Kidney epithelial cell (primary cell): ENCODE measurements at regions not wholly inside any gene's neighbourhood (a gene's known extent, or its start where the extent isn't known, plus 50 kb on each side); places are given as distances from the start of the nearest gene placed in this dataset.
A peak's percentile ranks its signal among the peaks of the same experiment; 100 is the strongest.

ENCODE experiments used
- DNase-seq: peaks from one replicate; pipeline ENCODE4 v3.0.0-alpha.2; 2010; ENCODE audit warnings: low read depth
- H3K27me3 ChIP-seq: 2 replicates; pipeline ENCODE4 v1.6.0; 2011; ENCODE audit warnings: low read length; ENCODE audit not compliant: control insufficient read depth, insufficient read depth
- H3K36me3 ChIP-seq: 2 replicates; pipeline ENCODE4 v1.5.1; 2011; ENCODE audit warnings: low read length; ENCODE audit not compliant: control insufficient read depth, insufficient read depth
- H3K4me3 ChIP-seq: 2 replicates; pipeline ENCODE4 v1.5.1; 2011; ENCODE audit warnings: low read depth, mild to moderate bottlenecking, control low read depth, low read length
- CTCF ChIP-seq: IDR thresholded peaks from 2 replicates; pipeline ENCODE4 v1.5.1; 2011; ENCODE audit warnings: mild to moderate bottlenecking, moderate library complexity, low read length, control low read depth, inconsistent platforms; ENCODE audit not compliant: insufficient read depth, poor library complexity, severe bottlenecking

GRCh38 chr13:21233086-21233485 is 56.6 kb downstream of the MRPL57 start:
- Histone ChIP-seq H3K27me3 (no peaks in the 10 kb centered on the region), H3K36me3 (no peaks in the 10 kb centered on the region), H3K4me3 (no peak overlapping the region)
- no peak for DNase-seq
- no peak for TF ChIP-seq CTCF

- DNase-seq = peak; percentile 14
- Histone ChIP-seq H3K4me3 (no peak overlapping the region), H3K36me3 (no peaks in the 10 kb centered on the region), H3K27me3 (no peaks in the 10 kb centered on the region)
- TF ChIP-seq CTCF = no peak
Observed at GRCh38 chr13:21234526-21234925, 58.1 kb downstream of the MRPL57 start.

GRCh38 chr13:21235174-21235573 is 58.7 kb downstream of the MRPL57 start:
- H3K27me3 ChIP-seq = no peaks in the 10 kb centered on the region
- no peak overlapping the region for H3K4me3 ChIP-seq
- TF ChIP-seq CTCF = no peak
- H3K36me3 ChIP-seq = no peaks in the 10 kb centered on the region
- peak; percentile 7 for DNase-seq

- no peak for DNase-seq
- no peak for TF ChIP-seq CTCF
- H3K36me3 ChIP-seq = no peaks in the 10 kb centered on the region
- no peaks in the 10 kb centered on the region for H3K27me3 ChIP-seq
- no peak overlapping the region for H3K4me3 ChIP-seq
Observed at GRCh38 chr13:21237081-21237480, 60.6 kb downstream of the MRPL57 start.

GRCh38 chr13:21238267-21238666 is 61.8 kb downstream of the MRPL57 start:
- H3K4me3 ChIP-seq = no peak overlapping the region
- DNase-seq = no peak
- TF ChIP-seq CTCF = no peak
- H3K27me3 ChIP-seq = no peaks in the 10 kb centered on the region
- no peaks in the 10 kb centered on the region for H3K36me3 ChIP-seq

- H3K27me3 ChIP-seq = no peaks in the 10 kb centered on the region
- no peaks in the 10 kb centered on the region for H3K36me3 ChIP-seq
- H3K4me3 ChIP-seq = no peak overlapping the region
- no peak for TF ChIP-seq CTCF
- DNase-seq = peak; percentile 59
Observed at GRCh38 chr13:21240586-21240985, 64.1 kb downstream of the MRPL57 start.
